ENCODE measurements at regions not wholly inside any gene's neighbourhood (a gene's known extent, or its start where the extent isn't known, plus 50 kb on each side); places are given as distances from the start of the nearest gene placed in this dataset.

GRCh38 chr10:107800061-107800460 lies 635.6 kb upstream of the SORCS1 start:
- WGBS, 2 donors = 76 to 92% methylated on average over 1 of the region's 1 CpG

GRCh38 chr10:107790271-107790670 lies 625.8 kb upstream of the SORCS1 start:
- Histone ChIP-seq H3K27ac (no peak overlapping the region), H3K36me3 (no peaks in the 10 kb centered on the region), H3K4me1 (no peaks in the 10 kb centered on the region), H3K4me3 (no peak overlapping the region), H3K9me3 (peaks cover 0 to 12% (median 0%) of the 10 kb centered on the region in 4 donors), H3K27me3 (no peaks in the 10 kb centered on the region)
- TF ChIP-seq POLR2AphosphoS5 (IDR thresholded peaks at IDR 0.05) = no peak
- TF ChIP-seq EP300 (IDR thresholded peaks at IDR 0.05) = no peak
- TF ChIP-seq POLR2A (IDR thresholded peaks at IDR 0.05) = no peak
- no peak for TF ChIP-seq CTCF (IDR thresholded peaks at IDR 0.05)
- intact Hi-C loops (cut with DNase I) = no loop called here
- WGBS, 2 donors = 55 to 96% methylated on average over 1 of the region's 1 CpG
- DNase-seq = no peak

More at GRCh38 chr10:107800061-107800460, 635.6 kb upstream of the SORCS1 start:
- Histone ChIP-seq H3K27ac (no peak overlapping the region), H3K4me3 (no peak overlapping the region), H3K4me1 (no peaks in the 10 kb centered on the region), H3K9me3 (no peaks in the 10 kb centered on the region), H3K27me3 (no peaks in the 10 kb centered on the region), H3K36me3 (no peaks in the 10 kb centered on the region)
- DNase-seq = no peak
- no peak for TF ChIP-seq CTCF (IDR thresholded peaks at IDR 0.05)
- no peak for TF ChIP-seq EP300 (IDR thresholded peaks at IDR 0.05)
- no peak for TF ChIP-seq POLR2AphosphoS5 (IDR thresholded peaks at IDR 0.05)
- TF ChIP-seq POLR2A (IDR thresholded peaks at IDR 0.05) = no peak
- intact Hi-C loops (cut with DNase I) = no loop called here

GRCh38 chr10:107771066-107771465 lies 606.6 kb upstream of the SORCS1 start:
- WGBS, 2 donors = 92 to 94% methylated on average over 1 of the region's 1 CpG
- intact Hi-C loops (cut with DNase I) = no loop called here
- no peaks in the 10 kb centered on the region for H3K27me3 ChIP-seq
- no peaks in the 10 kb centered on the region for H3K9me3 ChIP-seq
- no peak for DNase-seq
- no peak overlapping the region for H3K27ac ChIP-seq
- TF ChIP-seq POLR2AphosphoS5 (IDR thresholded peaks at IDR 0.05) (no peak), CTCF (IDR thresholded peaks at IDR 0.05) (no peak), POLR2A (IDR thresholded peaks at IDR 0.05) (no peak), EP300 (IDR thresholded peaks at IDR 0.05) (no peak)
- H3K36me3 ChIP-seq = no peaks in the 10 kb centered on the region
- no peaks in the 10 kb centered on the region for H3K4me1 ChIP-seq
- H3K4me3 ChIP-seq = no peak overlapping the region

GRCh38 chr10:107767185-107767584 lies 602.7 kb upstream of the SORCS1 start:
- WGBS, 2 donors = 76 to 92% methylated on average over 3 of the region's 3 CpGs
- H3K4me1 ChIP-seq = no peaks in the 10 kb centered on the region
- no peak overlapping the region for H3K4me3 ChIP-seq
- H3K9me3 ChIP-seq = no peaks in the 10 kb centered on the region
- no peak overlapping the region for H3K27ac ChIP-seq
- H3K36me3 ChIP-seq = no peaks in the 10 kb centered on the region
- no peak for DNase-seq
- intact Hi-C loops (cut with DNase I) = no loop called here
- no peaks in the 10 kb centered on the region for H3K27me3 ChIP-seq
- TF ChIP-seq EP300 (IDR thresholded peaks at IDR 0.05) (no peak), POLR2A (IDR thresholded peaks at IDR 0.05) (no peak), CTCF (IDR thresholded peaks at IDR 0.05) (no peak), POLR2AphosphoS5 (IDR thresholded peaks at IDR 0.05) (no peak)

GRCh38 chr10:107754814-107755213 lies 590.3 kb upstream of the SORCS1 start:
- TF ChIP-seq POLR2A (IDR thresholded peaks at IDR 0.05) (no peak), POLR2AphosphoS5 (IDR thresholded peaks at IDR 0.05) (no peak), EP300 (IDR thresholded peaks at IDR 0.05) (no peak), CTCF (IDR thresholded peaks at IDR 0.05) (no peak)
- Histone ChIP-seq H3K9me3 (no peaks in the 10 kb centered on the region), H3K27ac (no peak overlapping the region), H3K27me3 (no peaks in the 10 kb centered on the region), H3K4me1 (no peaks in the 10 kb centered on the region), H3K36me3 (no peaks in the 10 kb centered on the region), H3K4me3 (no peak overlapping the region)
- intact Hi-C loops (cut with DNase I) = no loop called here
- DNase-seq = no peak
- 93% methylated on average over 2 of the region's 2 CpGs for WGBS, 2 donors
